ENCODE measurements at regions not wholly inside any gene's neighbourhood (a gene's known extent, or its start where the extent isn't known, plus 50 kb on each side); places are given as distances from the start of the nearest gene placed in this dataset.
"Not testable (repeated sequence)": the region's sequence is repeated elsewhere in the genome, so short reads cannot be mapped to it uniquely, and the experiment has no call there.

DNA sequence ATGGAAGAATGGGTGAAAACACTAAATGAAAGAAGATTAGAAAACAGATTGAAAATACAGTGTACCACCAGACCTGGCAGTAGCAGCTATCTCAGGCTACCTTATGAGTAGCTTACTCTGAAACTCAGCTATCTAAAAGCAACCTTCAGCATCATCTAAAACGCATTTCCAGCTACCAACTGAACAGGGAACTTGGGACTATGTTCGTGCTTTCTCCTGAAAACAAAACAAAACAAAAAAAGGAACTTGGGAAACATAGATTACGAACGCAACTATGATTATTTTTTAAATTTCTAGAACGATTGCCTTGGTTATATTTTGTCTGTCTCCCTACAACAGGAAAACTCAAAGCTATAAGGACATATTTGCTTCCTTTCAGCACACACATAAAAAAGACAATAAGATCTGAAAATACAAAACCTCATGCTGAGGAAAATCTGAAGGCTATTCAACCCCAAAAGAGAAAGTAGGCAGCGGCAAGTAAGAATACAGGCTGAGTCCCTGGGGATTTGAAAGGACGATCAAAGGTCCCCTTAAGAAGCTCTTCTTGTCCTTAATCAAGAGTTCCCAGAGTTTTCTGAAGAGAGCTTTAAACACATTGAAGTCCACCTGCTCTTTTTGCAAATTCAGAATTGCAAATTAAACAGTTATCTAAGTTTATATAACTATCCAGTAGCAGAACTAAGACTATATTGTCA is 53.4 kb downstream of the OR2K2 start:
- DNase-seq (no peak), ATAC-seq (no peak)
- H3K27ac Mint-ChIP-seq = no peak overlapping the region
- H3K9me3 ChIP-seq (ENCODE audit: control insufficient read depth in 2 of 3, low read length in 3 of 3) = no peaks in the 10 kb centered on the region
- no peak overlapping the region for H3K27ac ChIP-seq (ENCODE audit: low read depth, low read length)
- no peak overlapping the region for H3K4me3 Mint-ChIP-seq
- intact Hi-C loops (cut with micrococcal nuclease) = no loop called here
- peaks cover 0 to 3% (median 0%) of the 10 kb centered on the region in 11 donors for H3K9me3 Mint-ChIP-seq
- no peaks in the 10 kb centered on the region for H3K36me3 ChIP-seq (ENCODE audit: control insufficient read depth in 2 of 3, insufficient read depth in 3 of 3, low read length in 3 of 3)
- no peaks in the 10 kb centered on the region for H3K4me1 ChIP-seq (ENCODE audit: control insufficient read depth in 2 of 2, insufficient read depth in 2 of 2, low read length in 2 of 2)
- no peaks in the 10 kb centered on the region for H3K27me3 ChIP-seq (ENCODE audit: control insufficient read depth in 2 of 2, insufficient read depth in 2 of 2, low read length in 2 of 2)
- H3K4me1 Mint-ChIP-seq = peaks cover 0 to 2% (median 0%) of the 10 kb centered on the region in 7 donors
- POLR2A ChIA-PET = no interaction called here
- H3K4me3 ChIP-seq (ENCODE audit: low read length) = no peak overlapping the region
- H3K36me3 Mint-ChIP-seq = no peaks in the 10 kb centered on the region
- CTCF ChIA-PET = no interaction called here
- peaks cover 6 to 25% (median 21%) of the 10 kb centered on the region in 5 donors for H3K27me3 Mint-ChIP-seq

DNA sequence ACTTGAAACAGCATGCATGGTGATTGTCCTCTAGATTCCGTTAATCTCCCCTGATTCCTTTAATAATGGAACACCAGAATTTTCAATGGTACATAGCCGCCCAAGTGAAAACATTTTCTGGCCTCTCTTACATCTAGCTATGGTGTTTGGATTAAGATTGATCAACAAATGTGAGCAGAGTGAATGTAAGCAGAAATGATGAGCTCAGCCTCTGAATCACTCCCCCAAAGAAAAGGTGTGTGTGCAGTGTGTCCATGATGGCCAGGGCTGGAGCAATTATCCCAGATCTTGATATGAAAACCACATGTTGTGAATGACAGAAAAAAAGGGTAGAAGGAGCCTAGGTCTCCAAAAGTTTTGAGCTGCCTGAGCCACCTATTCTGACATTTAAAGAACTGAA is 55.3 kb downstream of the OR2K2 start:
- Histone ChIP-seq H3K27me3 (ENCODE audit: control insufficient read depth in 2 of 2, insufficient read depth in 2 of 2, low read length in 2 of 2) (no peaks in the 10 kb centered on the region), H3K4me1 (ENCODE audit: control insufficient read depth in 2 of 2, insufficient read depth in 2 of 2, low read length in 2 of 2) (no peaks in the 10 kb centered on the region), H3K4me3 (ENCODE audit: low read length) (no peak overlapping the region), H3K9me3 (ENCODE audit: control insufficient read depth in 2 of 3, low read length in 3 of 3) (no peaks in the 10 kb centered on the region), H3K27ac (ENCODE audit: low read depth, low read length) (no peak overlapping the region), H3K36me3 (ENCODE audit: control insufficient read depth in 2 of 3, insufficient read depth in 3 of 3, low read length in 3 of 3) (no peaks in the 10 kb centered on the region)
- H3K27me3 Mint-ChIP-seq = peaks cover 5 to 16% (median 10%) of the 10 kb centered on the region in 5 donors
- DNase-seq (no peak), ATAC-seq (no peak)
- ChIA-PET CTCF (no interaction called here), POLR2A (no interaction called here)
- no peak overlapping the region for H3K4me3 Mint-ChIP-seq
- peaks cover 0 to 3% (median 0%) of the 10 kb centered on the region in 11 donors for H3K9me3 Mint-ChIP-seq
- no peak overlapping the region for H3K27ac Mint-ChIP-seq
- H3K36me3 Mint-ChIP-seq = no peaks in the 10 kb centered on the region
- intact Hi-C loops (cut with micrococcal nuclease) = no loop called here
- H3K4me1 Mint-ChIP-seq = peaks cover 0 to 2% (median 0%) of the 10 kb centered on the region in 7 donors

DNA sequence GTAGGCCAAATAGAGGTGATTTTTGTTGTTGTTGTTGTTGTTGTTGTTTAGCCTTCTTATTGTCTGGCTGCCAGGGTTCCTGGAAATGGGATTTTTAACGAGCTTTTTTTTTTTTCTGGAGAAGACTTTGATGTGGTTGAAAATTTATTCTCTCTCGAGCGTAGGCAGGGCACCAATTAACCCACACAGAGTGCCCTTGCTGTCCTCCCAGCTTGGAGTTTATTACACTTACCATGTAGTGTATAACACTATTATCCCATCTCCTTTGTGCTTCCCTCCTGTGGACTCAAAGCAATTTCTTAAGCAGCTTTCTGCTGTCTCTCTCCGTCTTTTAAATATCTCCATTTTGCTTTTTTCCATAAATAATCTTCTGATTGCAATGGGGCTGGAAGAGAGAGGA is 57.4 kb downstream of the OR2K2 start:
- H3K27ac Mint-ChIP-seq = no peak overlapping the region
- H3K36me3 ChIP-seq (ENCODE audit: control insufficient read depth in 2 of 3, insufficient read depth in 3 of 3, low read length in 3 of 3) = no peaks in the 10 kb centered on the region
- H3K9me3 Mint-ChIP-seq = peaks cover 0 to 5% (median 0%) of the 10 kb centered on the region in 11 donors
- no peak overlapping the region for H3K4me3 Mint-ChIP-seq
- DNase-seq (no peak), ATAC-seq (no peak)
- no peaks in the 10 kb centered on the region for H3K27me3 ChIP-seq (ENCODE audit: control insufficient read depth in 2 of 2, insufficient read depth in 2 of 2, low read length in 2 of 2)
- no peak overlapping the region for H3K4me3 ChIP-seq (ENCODE audit: low read length)
- H3K27ac ChIP-seq (ENCODE audit: low read depth, low read length) = no peak overlapping the region
- intact Hi-C loops (cut with micrococcal nuclease) = no loop called here
- no peaks in the 10 kb centered on the region for H3K4me1 ChIP-seq (ENCODE audit: control insufficient read depth in 2 of 2, insufficient read depth in 2 of 2, low read length in 2 of 2)
- ChIA-PET CTCF (no interaction called here), POLR2A (no interaction called here)
- H3K36me3 Mint-ChIP-seq = no peaks in the 10 kb centered on the region
- no peaks in the 10 kb centered on the region for H3K9me3 ChIP-seq (ENCODE audit: control insufficient read depth in 2 of 3, low read length in 3 of 3)
- H3K4me1 Mint-ChIP-seq = peaks cover 0 to 2% (median 0%) of the 10 kb centered on the region in 7 donors
- peaks cover 4 to 13% (median 10%) of the 10 kb centered on the region in 5 donors for H3K27me3 Mint-ChIP-seq

- Histone ChIP-seq H3K4me3 (ENCODE audit: low read length) (no peak overlapping the region), H3K9me3 (ENCODE audit: control insufficient read depth in 2 of 3, low read length in 3 of 3) (no peaks in the 10 kb centered on the region), H3K4me1 (ENCODE audit: control insufficient read depth in 2 of 2, insufficient read depth in 2 of 2, low read length in 2 of 2) (no peaks in the 10 kb centered on the region), H3K27me3 (ENCODE audit: control insufficient read depth in 2 of 2, insufficient read depth in 2 of 2, low read length in 2 of 2) (no peaks in the 10 kb centered on the region), H3K36me3 (ENCODE audit: control insufficient read depth in 2 of 3, insufficient read depth in 3 of 3, low read length in 3 of 3) (no peaks in the 10 kb centered on the region), H3K27ac (ENCODE audit: low read depth, low read length) (no peak overlapping the region)
- H3K9me3 Mint-ChIP-seq = peaks cover 0 to 13% (median 2%) of the 10 kb centered on the region in 11 donors
- no peak for ATAC-seq
- H3K4me3 Mint-ChIP-seq = no peak overlapping the region
- POLR2A ChIA-PET = no interaction called here
- H3K27ac Mint-ChIP-seq = no peak overlapping the region
- no peak for DNase-seq
- peaks cover 0 to 2% (median 0%) of the 10 kb centered on the region in 7 donors for H3K4me1 Mint-ChIP-seq
- peaks cover 0 to under 1% (median 0%) of the 10 kb centered on the region in 5 donors for H3K36me3 Mint-ChIP-seq
- intact Hi-C loops (cut with micrococcal nuclease) = no loop called here
- H3K27me3 Mint-ChIP-seq = peaks cover 0 to 12% (median 8%) of the 10 kb centered on the region in 5 donors
- CTCF ChIA-PET = no interaction called here
Observed at GRCh38 chr9:111271481-111272080, 58.4 kb downstream of the OR2K2 start.

GRCh38 chr9:111271047-111271446 is 59.0 kb downstream of the OR2K2 start:
- Mint-ChIP-seq H3K4me3 (no peak overlapping the region), H3K27me3 (peaks cover 0 to 7% (median 2%) of the 10 kb centered on the region in 5 donors), H3K4me1 (no peaks in the 10 kb centered on the region), H3K27ac (no peak overlapping the region), H3K36me3 (peaks cover 0 to 4% (median 0%) of the 10 kb centered on the region in 5 donors), H3K9me3 (peaks cover 0 to 17% (median 5%) of the 10 kb centered on the region in 11 donors)
- Histone ChIP-seq H3K27me3 (ENCODE audit: control insufficient read depth in 2 of 2, insufficient read depth in 2 of 2, low read length in 2 of 2) (no peaks in the 10 kb centered on the region), H3K27ac (ENCODE audit: low read depth, low read length) (no peak overlapping the region), H3K36me3 (ENCODE audit: control insufficient read depth in 2 of 3, insufficient read depth in 3 of 3, low read length in 3 of 3) (no peaks in the 10 kb centered on the region), H3K4me3 (ENCODE audit: low read length) (no peak overlapping the region), H3K9me3 (ENCODE audit: control insufficient read depth in 2 of 3, low read length in 3 of 3) (no peaks in the 10 kb centered on the region), H3K4me1 (ENCODE audit: control insufficient read depth in 2 of 2, insufficient read depth in 2 of 2, low read length in 2 of 2) (no peaks in the 10 kb centered on the region)
- intact Hi-C loops (cut with micrococcal nuclease) = no loop called here
- POLR2A ChIA-PET = no interaction called here
- CTCF ChIA-PET = no interaction called here
- ATAC-seq (no peak), DNase-seq (no peak)

- H3K4me3 Mint-ChIP-seq; intact Hi-C loops (cut with micrococcal nuclease); DNase-seq; H3K4me1 Mint-ChIP-seq; H3K36me3 Mint-ChIP-seq; POLR2A ChIA-PET; H3K4me1 ChIP-seq (ENCODE audit: control insufficient read depth in 2 of 2, insufficient read depth in 2 of 2, low read length in 2 of 2); ATAC-seq; H3K27ac Mint-ChIP-seq; H3K27me3 ChIP-seq (ENCODE audit: control insufficient read depth in 2 of 2, insufficient read depth in 2 of 2, low read length in 2 of 2); H3K9me3 ChIP-seq (ENCODE audit: control insufficient read depth in 2 of 3, low read length in 3 of 3); H3K27me3 Mint-ChIP-seq; CTCF ChIA-PET; H3K4me3 ChIP-seq (ENCODE audit: low read length); H3K36me3 ChIP-seq (ENCODE audit: control insufficient read depth in 2 of 3, insufficient read depth in 3 of 3, low read length in 3 of 3); H3K27ac ChIP-seq (ENCODE audit: low read depth, low read length): not testable (repeated sequence)
- peaks cover 0 to 19% (median 5%) of the 10 kb centered on the region in 11 donors for H3K9me3 Mint-ChIP-seq
Observed at GRCh38 chr9:111266024-111266423, 64.0 kb downstream of the OR2K2 start.

DNA sequence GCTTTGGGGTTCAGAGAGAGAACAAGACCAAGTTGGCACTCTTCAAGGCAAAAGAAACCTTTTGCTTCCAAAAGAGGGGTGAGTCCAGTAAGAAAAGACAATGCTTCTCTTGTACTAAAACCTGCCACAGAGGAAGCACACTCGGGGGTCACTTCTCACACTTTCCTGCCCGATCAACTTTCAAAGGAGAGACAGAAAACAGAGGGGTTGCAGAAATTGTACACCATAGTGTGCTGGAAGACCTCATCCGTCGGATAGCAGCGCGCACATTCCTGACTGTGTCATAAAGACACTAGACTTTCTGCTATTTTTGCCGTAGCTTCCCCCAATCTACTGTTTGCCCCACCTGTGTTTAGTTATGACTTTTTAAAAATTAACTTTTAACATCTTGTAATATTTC is 66.9 kb downstream of the OR2K2 start:
- Histone ChIP-seq H3K9me3 (ENCODE audit: control insufficient read depth in 2 of 3, low read length in 3 of 3) (no peaks in the 10 kb centered on the region), H3K27ac (ENCODE audit: low read depth, low read length) (no peak overlapping the region), H3K4me3 (ENCODE audit: low read length) (no peak overlapping the region), H3K4me1 (ENCODE audit: control insufficient read depth in 2 of 2, insufficient read depth in 2 of 2, low read length in 2 of 2) (no peaks in the 10 kb centered on the region), H3K36me3 (ENCODE audit: control insufficient read depth in 2 of 3, insufficient read depth in 3 of 3, low read length in 3 of 3) (no peaks in the 10 kb centered on the region), H3K27me3 (ENCODE audit: control insufficient read depth in 2 of 2, insufficient read depth in 2 of 2, low read length in 2 of 2) (no peaks in the 10 kb centered on the region)
- DNase-seq (no peak), ATAC-seq (no peak)
- POLR2A ChIA-PET = no interaction called here
- Mint-ChIP-seq H3K36me3 (peaks cover 0 to 4% (median 0%) of the 10 kb centered on the region in 5 donors), H3K27ac (no peak overlapping the region), H3K27me3 (peaks cover 0 to 13% (median 9%) of the 10 kb centered on the region in 5 donors), H3K4me1 (no peaks in the 10 kb centered on the region), H3K4me3 (no peak overlapping the region), H3K9me3 (peaks cover 0 to 19% (median 6%) of the 10 kb centered on the region in 11 donors)
- CTCF ChIA-PET = no interaction called here
- intact Hi-C loops (cut with micrococcal nuclease) = no loop called here

Measured in naive thymus-derived CD4-positive, alpha-beta T cell (primary cell).